ENCODE measurements at regions not wholly inside any gene's neighbourhood (a gene's known extent, or its start where the extent isn't known, plus 50 kb on each side); places are given as distances from the start of the nearest gene placed in this dataset.
A peak's percentile ranks its signal among the peaks of the same experiment; 100 is the strongest.

DNA sequence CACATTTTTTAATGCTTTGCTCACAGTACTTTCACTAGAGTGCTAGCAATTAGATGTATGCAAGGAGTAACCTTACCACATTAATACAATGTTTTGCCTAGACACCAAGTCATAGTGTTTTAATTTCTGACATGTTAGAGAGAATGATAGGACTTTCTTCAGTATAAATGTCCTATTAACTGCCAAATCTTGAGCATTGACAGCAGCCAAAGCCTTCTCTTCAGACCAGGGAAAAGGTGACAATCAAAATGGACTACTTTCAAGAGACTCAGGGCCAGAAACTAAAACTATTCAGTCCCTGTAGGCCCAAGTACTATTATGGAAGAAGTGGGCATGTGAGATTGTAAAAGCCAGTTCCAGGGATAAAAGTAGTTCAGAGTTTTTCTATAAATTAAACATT is 201.4 kb upstream of the PCDH15 start:
- Histone ChIP-seq H3K79me2 (ENCODE audit: low read length) (no peaks in the 10 kb centered on the region), H3K4me3 (ENCODE audit: low read length) (no peak overlapping the region), H3K9me2 (replicated peaks; ENCODE audit: low read length) (no peaks in the 10 kb centered on the region), H3K9me3 (ENCODE audit: low read length) (no peaks in the 10 kb centered on the region), H3K36me3 (ENCODE audit: low read depth, low read length) (no peaks in the 10 kb centered on the region), H3K27ac (ENCODE audit: low read length) (no peak overlapping the region), H3F3A (ENCODE audit: low read length, unreplicated experiment) (no peaks in the 10 kb centered on the region), H3K4me2 (ENCODE audit: low read length) (no peak overlapping the region), H3K27me3 (ENCODE audit: low read length) (no peaks in the 10 kb centered on the region), H3K4me1 (ENCODE audit: insufficient read depth, low read length) (no peaks in the 10 kb centered on the region), H3K9ac (ENCODE audit: low read length) (no peak overlapping the region), H4K20me1 (ENCODE audit: low read length) (no peaks in the 10 kb centered on the region), H2AFZ (ENCODE audit: low read length) (no peak overlapping the region)
- ATAC-seq (peak; percentile 37), DNase-seq (no peak)
- ChIA-PET CTCF (interaction anchor here (0.6 kb wide), 1 partner anchor 89 kb away, joined by 4 read pairs; no protein-coding TSS in a partner anchor), POLR2A (ENCODE audit: unreplicated experiment) (no interaction called here)
- intact Hi-C loops (cut with micrococcal nuclease), result no loop called here
- TF ChIP-seq EZH2 (IDR thresholded peaks at IDR 0.05; ENCODE audit: low read length, unreplicated experiment) (no peak), EZH2phosphoT487 (IDR thresholded peaks at IDR 0.05; ENCODE audit: borderline replicate concordance, low read length) (no peak), CTCF (conservative IDR thresholded peaks at IDR 0.05; ENCODE audit: low read depth, low read length) (no peak)
- no TSS peak for BruUV-seq (replicated peaks)

DNA sequence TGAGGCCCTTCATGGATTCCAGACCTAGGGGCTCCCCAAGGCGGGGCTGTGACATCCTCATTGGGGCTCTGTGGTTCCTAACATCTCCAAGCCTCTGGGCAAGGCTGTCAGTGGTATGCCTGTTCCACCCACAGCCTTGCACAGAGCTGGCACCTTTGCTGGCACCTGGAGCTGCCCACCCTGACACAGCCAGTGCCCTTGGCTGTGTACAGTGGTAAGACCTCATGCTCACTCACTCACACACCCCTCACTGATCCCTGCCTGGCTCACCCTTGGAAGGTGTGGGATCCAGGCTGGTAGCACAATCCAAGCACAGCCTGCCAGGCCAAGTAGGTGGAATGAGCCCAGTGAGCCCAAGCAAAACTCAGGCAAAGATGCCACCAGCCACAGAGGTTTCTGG is 200.4 kb upstream of the PCDH15 start:
- Histone ChIP-seq H3K4me1 (ENCODE audit: insufficient read depth, low read length) (no peaks in the 10 kb centered on the region), H3K27me3 (ENCODE audit: low read length) (no peaks in the 10 kb centered on the region), H3K9me2 (replicated peaks; ENCODE audit: low read length) (no peaks in the 10 kb centered on the region), H3K27ac (ENCODE audit: low read length) (no peak overlapping the region), H3K36me3 (ENCODE audit: low read depth, low read length) (no peaks in the 10 kb centered on the region), H3K4me3 (ENCODE audit: low read length) (no peak overlapping the region), H3K79me2 (ENCODE audit: low read length) (no peaks in the 10 kb centered on the region), H3K4me2 (ENCODE audit: low read length) (no peak overlapping the region), H3K9me3 (ENCODE audit: low read length) (no peaks in the 10 kb centered on the region), H2AFZ (ENCODE audit: low read length) (no peak overlapping the region), H3K9ac (ENCODE audit: low read length) (no peak overlapping the region), H4K20me1 (ENCODE audit: low read length) (no peaks in the 10 kb centered on the region), H3F3A (ENCODE audit: low read length, unreplicated experiment) (no peaks in the 10 kb centered on the region)
- ChIA-PET POLR2A (ENCODE audit: unreplicated experiment) (interaction anchor here (0.6 kb wide), 1 partner anchor 71 kb away, joined by 3 read pairs; no protein-coding TSS in a partner anchor), CTCF (no interaction called here)
- no peak for TF ChIP-seq EZH2 (IDR thresholded peaks at IDR 0.05; ENCODE audit: low read length, unreplicated experiment)
- no peak for TF ChIP-seq CTCF (conservative IDR thresholded peaks at IDR 0.05; ENCODE audit: low read depth, low read length)
- no peak for TF ChIP-seq EZH2phosphoT487 (IDR thresholded peaks at IDR 0.05; ENCODE audit: borderline replicate concordance, low read length)
- BruUV-seq (replicated peaks), result no TSS peak
- ATAC-seq, result no peak
- DNase-seq, result no peak
- intact Hi-C loops (cut with micrococcal nuclease), result no loop called here

- no peaks in the 10 kb centered on the region for H3K27me3 ChIP-seq (ENCODE audit: low read length)
- no peaks in the 10 kb centered on the region for H3K36me3 ChIP-seq (ENCODE audit: low read depth, low read length)
- no peaks in the 10 kb centered on the region for H3F3A ChIP-seq (ENCODE audit: low read length, unreplicated experiment)
- H2AFZ ChIP-seq (ENCODE audit: low read length), result no peak overlapping the region
- H3K4me3 ChIP-seq (ENCODE audit: low read length), result no peak overlapping the region
- BruUV-seq (replicated peaks), result no TSS peak
- H3K9me2 ChIP-seq (replicated peaks; ENCODE audit: low read length), result no peaks in the 10 kb centered on the region
- ChIA-PET CTCF (no interaction called here), POLR2A (ENCODE audit: unreplicated experiment) (no interaction called here)
- no peak overlapping the region for H3K4me2 ChIP-seq (ENCODE audit: low read length)
- H3K27ac ChIP-seq (ENCODE audit: low read length), result no peak overlapping the region
- no peak for TF ChIP-seq CTCF (conservative IDR thresholded peaks at IDR 0.05; ENCODE audit: low read depth, low read length)
- TF ChIP-seq EZH2phosphoT487 (IDR thresholded peaks at IDR 0.05; ENCODE audit: borderline replicate concordance, low read length), result no peak
- no peak for TF ChIP-seq EZH2 (IDR thresholded peaks at IDR 0.05; ENCODE audit: low read length, unreplicated experiment)
- H3K79me2 ChIP-seq (ENCODE audit: low read length), result no peaks in the 10 kb centered on the region
- H4K20me1 ChIP-seq (ENCODE audit: low read length), result no peaks in the 10 kb centered on the region
- DNase-seq (no peak), ATAC-seq (no peak)
- no peaks in the 10 kb centered on the region for H3K4me1 ChIP-seq (ENCODE audit: insufficient read depth, low read length)
- H3K9ac ChIP-seq (ENCODE audit: low read length), result no peak overlapping the region
- 0 out of 2 replicates have a peak, but pooled peaks cover 4% of the 10 kb centered on the region for H3K9me3 ChIP-seq (ENCODE audit: low read length)
- intact Hi-C loops (cut with micrococcal nuclease), result no loop called here
Measured at GRCh38 chr10:54993148-54993547, 192.1 kb upstream of the PCDH15 start.
